DND-41 (cell line): ENCODE measurements at regions not wholly inside any gene's neighbourhood (a gene's known extent, or its start where the extent isn't known, plus 50 kb on each side); places are given as distances from the start of the nearest gene placed in this dataset.

Experiments used
- ATAC-seq: fragments of 200-7000 bp; cut with Tn5 transposase; 3 replicates; pipeline ENCODE4 v1.9.1; 2021; ENCODE audit warnings: low read depth; ENCODE audit not compliant: insufficient read depth
- DNase-seq: peaks from one replicate; pipeline ENCODE4 v3.0.0-alpha.2; 2020
- H2AFZ ChIP-seq: 2 replicates; pipeline ENCODE4 v1.6.0; 2012; ENCODE audit warnings: low read depth, low read length
- H3K27ac ChIP-seq: 2 replicates; pipeline ENCODE4 v1.5.1; 2012; ENCODE audit warnings: low read length, inconsistent platforms
- H3K27me3 ChIP-seq: fragments of 200-600 bp; sonication (generic); 2 replicates; pipeline ENCODE4 v1.6.0; 2012; ENCODE audit warnings: low read length, mild to moderate bottlenecking, inconsistent platforms; ENCODE audit not compliant: insufficient read depth, poor library complexity
- H3K36me3 ChIP-seq: 2 replicates; pipeline ENCODE4 v1.5.1; 2012; ENCODE audit warnings: low read length, inconsistent platforms; ENCODE audit not compliant: insufficient read depth
- H3K4me1 ChIP-seq: 2 replicates; pipeline ENCODE4 v1.5.1; 2012; ENCODE audit warnings: mild to moderate bottlenecking, low read length; ENCODE audit not compliant: insufficient read depth
- H3K4me2 ChIP-seq: 2 replicates; pipeline ENCODE4 v1.6.0; 2012; ENCODE audit warnings: mild to moderate bottlenecking, moderate library complexity, low read length, inconsistent platforms; ENCODE audit not compliant: insufficient read depth
- H3K4me3 ChIP-seq, 2 experiments: fragments of 200-600 bp in 1 of 2; shearing (Covaris generic) in 1 of 2; 2 replicates each; pipeline ENCODE4 v1.5.1; 2012 to 2016; ENCODE audit warnings: inconsistent platforms in 2 of 2, low read length in 2 of 2, mild to moderate bottlenecking in 2 of 2, low read depth in 1 of 2, moderate library complexity in 1 of 2
- H3K79me2 ChIP-seq: 2 replicates; pipeline ENCODE4 v1.6.0; 2012; ENCODE audit warnings: low read length, inconsistent platforms; ENCODE audit not compliant: insufficient read depth
- H3K9ac ChIP-seq: 2 replicates; pipeline ENCODE4 v1.6.0; 2012; ENCODE audit warnings: low read depth, mild to moderate bottlenecking, inconsistent platforms, low read length, moderate library complexity
- H3K9me3 ChIP-seq: 2 replicates; pipeline ENCODE4 v1.5.1; 2012; ENCODE audit warnings: low read length, moderate library complexity, mild to moderate bottlenecking, inconsistent platforms; ENCODE audit not compliant: insufficient read depth, severe bottlenecking
- H4K20me1 ChIP-seq: 2 replicates; pipeline ENCODE4 v1.6.0; 2012; ENCODE audit warnings: low read length; ENCODE audit not compliant: insufficient read depth
- EZH2 ChIP-seq: IDR thresholded peaks from 3 replicates; pipeline ENCODE4 v1.6.1; 2012; ENCODE audit warnings: borderline replicate concordance, low read depth, mild to moderate bottlenecking, moderate library complexity, low read length, inconsistent platforms; ENCODE audit not compliant: severe bottlenecking
- TF ChIP-seq, protein P1 (sequence below): IDR thresholded peaks from 2 replicates; pipeline ENCODE4 v1.5.1; 2012; ENCODE audit warnings: borderline replicate concordance, low read length, moderate library complexity, mild to moderate bottlenecking; ENCODE audit not compliant: poor library complexity, severe bottlenecking; ENCODE audit errors: extremely low read depth

DNA sequence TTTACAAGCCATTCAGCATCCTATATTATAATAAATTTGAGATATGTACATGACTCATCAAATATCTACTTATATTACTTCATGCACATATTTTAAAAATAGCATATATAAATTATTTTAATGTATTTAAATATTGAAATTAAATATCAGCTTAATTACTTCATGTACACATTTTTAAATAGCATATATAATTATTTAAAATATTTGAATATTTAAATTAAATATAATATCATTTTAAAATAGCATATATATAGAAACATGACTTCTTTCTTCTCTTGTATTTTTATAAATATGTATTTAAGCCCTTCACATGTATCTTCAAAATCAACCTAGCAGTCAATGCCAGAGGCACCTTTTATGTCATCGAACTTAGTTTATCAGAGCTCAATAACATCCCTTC lies 298.8 kb upstream of the DSEL start:
- Histone ChIP-seq H4K20me1 (no peaks in the 10 kb centered on the region), H3K9ac (no peak overlapping the region), H3K36me3 (no peaks in the 10 kb centered on the region), H3K4me3 (no peak overlapping the region), H3K27me3 (no peaks in the 10 kb centered on the region), H3K79me2 (no peaks in the 10 kb centered on the region), H3K27ac (no peak overlapping the region), H3K4me2 (no peak overlapping the region), H2AFZ (no peak overlapping the region), H3K4me1 (no peaks in the 10 kb centered on the region), H3K9me3 (no peaks in the 10 kb centered on the region)
- TF ChIP-seq, protein P1, sequence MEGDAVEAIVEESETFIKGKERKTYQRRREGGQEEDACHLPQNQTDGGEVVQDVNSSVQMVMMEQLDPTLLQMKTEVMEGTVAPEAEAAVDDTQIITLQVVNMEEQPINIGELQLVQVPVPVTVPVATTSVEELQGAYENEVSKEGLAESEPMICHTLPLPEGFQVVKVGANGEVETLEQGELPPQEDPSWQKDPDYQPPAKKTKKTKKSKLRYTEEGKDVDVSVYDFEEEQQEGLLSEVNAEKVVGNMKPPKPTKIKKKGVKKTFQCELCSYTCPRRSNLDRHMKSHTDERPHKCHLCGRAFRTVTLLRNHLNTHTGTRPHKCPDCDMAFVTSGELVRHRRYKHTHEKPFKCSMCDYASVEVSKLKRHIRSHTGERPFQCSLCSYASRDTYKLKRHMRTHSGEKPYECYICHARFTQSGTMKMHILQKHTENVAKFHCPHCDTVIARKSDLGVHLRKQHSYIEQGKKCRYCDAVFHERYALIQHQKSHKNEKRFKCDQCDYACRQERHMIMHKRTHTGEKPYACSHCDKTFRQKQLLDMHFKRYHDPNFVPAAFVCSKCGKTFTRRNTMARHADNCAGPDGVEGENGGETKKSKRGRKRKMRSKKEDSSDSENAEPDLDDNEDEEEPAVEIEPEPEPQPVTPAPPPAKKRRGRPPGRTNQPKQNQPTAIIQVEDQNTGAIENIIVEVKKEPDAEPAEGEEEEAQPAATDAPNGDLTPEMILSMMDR = no peak
- TF ChIP-seq EZH2 = no peak
- ATAC-seq (no peak), DNase-seq (no peak)

DNA sequence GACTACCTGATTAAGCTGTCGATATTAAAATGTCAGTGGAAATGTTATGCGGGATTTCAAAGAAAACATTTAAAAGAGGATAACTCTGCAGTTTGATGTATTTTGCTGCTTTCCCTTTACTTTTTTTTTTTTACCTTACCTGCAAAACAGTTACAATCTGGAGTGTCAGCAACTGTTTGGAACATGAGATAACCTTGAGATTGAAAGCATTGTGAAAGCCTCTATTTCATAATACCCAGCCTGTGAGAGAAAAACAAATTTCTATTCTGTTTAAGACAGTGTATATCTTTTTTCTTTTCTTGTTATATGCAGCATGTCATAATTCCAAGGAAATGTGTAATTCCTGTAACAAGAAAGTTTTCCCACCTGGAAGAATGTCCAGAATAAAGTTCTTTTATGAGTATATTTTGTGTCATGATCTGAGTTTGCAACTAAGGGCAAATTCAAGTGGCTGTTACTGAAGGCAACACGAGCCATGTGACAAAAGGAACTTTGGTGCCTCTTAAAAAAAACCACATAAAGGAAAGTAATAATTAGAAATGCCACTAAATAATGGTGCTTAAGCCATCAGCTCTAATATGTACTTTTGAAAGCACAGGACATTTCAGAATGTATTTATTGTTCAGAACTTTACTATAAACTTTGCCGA lies 297.0 kb upstream of the DSEL start:
- H3K36me3 ChIP-seq = no peaks in the 10 kb centered on the region
- H3K9ac ChIP-seq = no peak overlapping the region
- no peak overlapping the region for H2AFZ ChIP-seq
- no peaks in the 10 kb centered on the region for H4K20me1 ChIP-seq
- TF ChIP-seq, protein P1 = no peak
- no peak for TF ChIP-seq EZH2
- peaks cover 6% of the 10 kb centered on the region for H3K9me3 ChIP-seq
- H3K4me3 ChIP-seq = no peak overlapping the region
- H3K27ac ChIP-seq = no peak overlapping the region
- H3K79me2 ChIP-seq = no peaks in the 10 kb centered on the region
- no peaks in the 10 kb centered on the region for H3K27me3 ChIP-seq
- DNase-seq = no peak
- no peak for ATAC-seq
- H3K4me2 ChIP-seq = no peak overlapping the region
- H3K4me1 ChIP-seq = no peaks in the 10 kb centered on the region

DNA sequence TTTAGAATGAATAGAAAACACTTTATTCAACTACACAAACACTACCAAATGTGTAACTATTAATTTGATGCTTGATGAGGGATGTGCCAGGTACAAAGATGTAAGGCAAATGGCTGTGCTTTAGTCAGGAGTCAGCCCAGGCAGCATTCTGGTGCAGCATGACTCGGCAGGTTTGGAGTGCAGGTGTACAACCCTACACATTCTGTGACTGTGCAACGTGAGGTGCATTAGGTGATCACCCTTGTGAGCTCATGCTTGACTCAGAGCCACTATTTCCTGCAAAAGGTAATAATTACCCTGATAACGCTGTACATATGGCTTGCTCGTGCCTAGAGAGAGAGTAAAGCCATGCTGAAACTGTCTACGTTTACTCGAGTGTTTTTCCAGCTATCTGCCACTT lies 288.7 kb upstream of the DSEL start:
- no peaks in the 10 kb centered on the region for H4K20me1 ChIP-seq

More for the DNA sequence above, 288.7 kb upstream of the DSEL start:
- no peak overlapping the region for H2AFZ ChIP-seq
- H3K36me3 ChIP-seq = no peaks in the 10 kb centered on the region
- peaks cover 15% of the 10 kb centered on the region for H3K9me3 ChIP-seq
- H3K9ac ChIP-seq = no peak overlapping the region
- no peaks in the 10 kb centered on the region for H3K27me3 ChIP-seq
- ATAC-seq (no peak), DNase-seq (peak; percentile 11)
- no peak overlapping the region for H3K27ac ChIP-seq
- no peak overlapping the region for H3K4me3 ChIP-seq
- no peak overlapping the region for H3K4me2 ChIP-seq
- no peaks in the 10 kb centered on the region for H3K4me1 ChIP-seq
- H3K79me2 ChIP-seq = no peaks in the 10 kb centered on the region
- TF ChIP-seq, protein P1 = no peak
